SKM-1 treated with dmso at 0.1 percent for 144 hours (cell line): ENCODE measurements at regions not wholly inside any gene's neighbourhood (a gene's known extent, or its start where the extent isn't known, plus 50 kb on each side); places are given as distances from the start of the nearest gene placed in this dataset.
"Not testable (repeated sequence)": the region's sequence is repeated elsewhere in the genome, so short reads cannot be mapped to it uniquely, and the experiment has no call there.

Experiments used
- DNase-seq: peaks from one replicate; lab custom pipeline; 2025; ENCODE audit not compliant: unreplicated experiment; lab: John Stamatoyannopoulos, UW

- DNase-seq, result no peak
Observed at GRCh38 chr1:191306916-191307315, 829.3 kb upstream of the BRINP3 start.

- no peak for DNase-seq
Observed at GRCh38 chr1:191320062-191320461, 838.2 kb upstream of the RGS18 start.

GRCh38 chr1:191327868-191328267 is 830.4 kb upstream of the RGS18 start:
- no peak for DNase-seq

GRCh38 chr1:191343816-191344215 is 814.4 kb upstream of the RGS18 start:
- DNase-seq, result no peak

GRCh38 chr1:191346381-191346780 is 811.9 kb upstream of the RGS18 start:
- DNase-seq, result no peak

GRCh38 chr1:191348328-191348727 is 809.9 kb upstream of the RGS18 start:
- DNase-seq, result no peak

- no peak for DNase-seq
Observed at GRCh38 chr1:191350938-191351337, 807.3 kb upstream of the RGS18 start.

GRCh38 chr1:191358724-191359123 is 799.5 kb upstream of the RGS18 start:
- no peak for DNase-seq

- DNase-seq, result no peak
Observed at GRCh38 chr1:191366686-191367085, 791.6 kb upstream of the RGS18 start.

GRCh38 chr1:191368891-191369654 is 789.2 kb upstream of the RGS18 start:
- no peak for DNase-seq

- no peak for DNase-seq
Observed at GRCh38 chr1:191371626-191372025, 786.6 kb upstream of the RGS18 start.

- DNase-seq, result no peak
Observed at GRCh38 chr1:191388283-191388682, 770.0 kb upstream of the RGS18 start.

- DNase-seq, result no peak
Observed at GRCh38 chr1:191396622-191397021, 761.6 kb upstream of the RGS18 start.

- DNase-seq, result no peak
Observed at GRCh38 chr1:191398551-191398950, 759.7 kb upstream of the RGS18 start.

- DNase-seq, result no peak
Observed at GRCh38 chr1:191405417-191405816, 752.8 kb upstream of the RGS18 start.

- DNase-seq, result no peak
Observed at GRCh38 chr1:191414981-191415640, 743.2 kb upstream of the RGS18 start.

GRCh38 chr1:191419842-191420241 is 738.4 kb upstream of the RGS18 start:
- DNase-seq, result no peak

- DNase-seq, result no peak
Observed at GRCh38 chr1:191427593-191427992, 730.7 kb upstream of the RGS18 start.

GRCh38 chr1:191432817-191433216 is 725.4 kb upstream of the RGS18 start:
- no peak for DNase-seq

GRCh38 chr1:191438979-191439378 is 719.3 kb upstream of the RGS18 start:
- DNase-seq, result no peak

GRCh38 chr1:191448279-191448678 is 710.0 kb upstream of the RGS18 start:
- DNase-seq, result not testable (repeated sequence)

GRCh38 chr1:191452586-191452985 is 705.7 kb upstream of the RGS18 start:
- DNase-seq, result no peak

- no peak for DNase-seq
Observed at GRCh38 chr1:191453487-191453886, 704.8 kb upstream of the RGS18 start.
